Stomach (tissue), 4 donors: ENCODE measurements at regions not wholly inside any gene's neighbourhood (a gene's known extent, or its start where the extent isn't known, plus 50 kb on each side); places are given as distances from the start of the nearest gene placed in this dataset.

Experiments
- CTCF ChIP-seq, 7 experiments: fragments of 450-650 bp in 4 of 7; fragments of 200-600 bp in 3 of 7; sonication (generic) in 3 of 7; IDR thresholded peaks; one replicate each; pipeline ENCODE4 v1.5.1; 2016 to 2019; ENCODE audit warnings: antibody characterized with exemption in 7 of 7, control low read depth in 2 of 7, mild to moderate bottlenecking in 1 of 7
- EP300 ChIP-seq: sonication (generic); formaldehyde crosslinking; IDR thresholded peaks from one replicate; pipeline ENCODE4 v1.6.1; 2017; ENCODE audit warnings: antibody characterized with exemption
- POLR2A ChIP-seq, 4 donors: fragments of 450-650 bp; IDR thresholded peaks; one replicate each; pipeline ENCODE4 v1.6.1; 2016; ENCODE audit warnings: antibody characterized with exemption in 4 of 4, control low read depth in 2 of 4, mild to moderate bottlenecking in 1 of 4, moderate library complexity in 1 of 4
- POLR2AphosphoS5 ChIP-seq, 3 donors: sonication (generic); formaldehyde crosslinking; IDR thresholded peaks; one replicate each; pipeline ENCODE4 v1.6.1; 2016; ENCODE audit warnings: antibody characterized with exemption in 3 of 3

GRCh38 chr11:70628855-70629844 is 230.8 kb downstream of the CTTN start:
- TF ChIP-seq CTCF (IDR thresholded peaks at IDR 0.05) = no peak
- TF ChIP-seq POLR2A (IDR thresholded peaks at IDR 0.05) = no peak
- TF ChIP-seq EP300 = no peak
- no peak for TF ChIP-seq POLR2AphosphoS5 (IDR thresholded peaks at IDR 0.05)
